H1 (cell line): ENCODE measurements at regions not wholly inside any gene's neighbourhood (a gene's known extent, or its start where the extent isn't known, plus 50 kb on each side); places are given as distances from the start of the nearest gene placed in this dataset.

Source experiments
- HDAC6 ChIP-seq: IDR thresholded peaks from one replicate; pipeline ENCODE4 v1.7.1; 2012; ENCODE audit warnings: low read depth, mild to moderate bottlenecking, inconsistent platforms, low read length, moderate library complexity
- KDM5A ChIP-seq: fragments of 200-600 bp; IDR thresholded peaks from 2 replicates; pipeline ENCODE4 v1.7.1; 2012; ENCODE audit warnings: mild to moderate bottlenecking, low read length, inconsistent platforms, mixed read lengths
- RAD21 ChIP-seq, 2 experiments: IDR thresholded peaks in 1 of 2; conservative IDR thresholded peaks in 1 of 2; 2 replicates each; pipeline ENCODE4 v1.6.1; 2011; ENCODE audit warnings: low read depth in 2 of 2, low read length in 2 of 2, improper control_type of control experiment in 1 of 2, inconsistent platforms in 1 of 2, mild to moderate bottlenecking in 1 of 2, moderate library complexity in 1 of 2
- TF ChIP-seq, protein P1 (sequence below): IDR thresholded peaks from 2 replicates; pipeline ENCODE4 v1.6.1; 2011; ENCODE audit warnings: low read depth, mild to moderate bottlenecking, low read length; ENCODE audit not compliant: insufficient read depth

DNA sequence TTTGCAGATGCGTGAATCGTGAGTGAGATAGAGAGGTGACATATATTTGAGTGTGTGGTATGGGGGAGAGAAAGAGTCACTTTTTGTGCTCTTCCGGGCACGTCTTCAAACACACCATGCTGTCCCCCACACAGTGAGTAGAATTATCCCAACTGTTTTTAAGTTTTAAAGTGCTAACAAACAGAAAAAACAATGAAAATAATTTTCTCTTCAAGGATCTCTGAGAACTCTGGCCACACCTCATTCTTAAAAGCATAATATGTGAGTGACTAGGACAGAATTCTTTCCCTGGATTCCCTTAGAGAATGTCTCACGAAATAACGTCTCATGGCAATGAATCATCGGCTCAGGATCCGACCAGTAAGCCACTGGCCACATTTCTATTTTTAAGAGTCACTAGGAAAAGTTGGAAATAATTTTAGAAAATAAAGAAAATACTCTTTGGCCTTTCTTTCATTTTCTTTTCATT lies 235.7 kb upstream of the ZNF217 start (continued):
- no peak for TF ChIP-seq RAD21 (IDR thresholded peaks at IDR 0.05 in 1 of 2, conservative IDR thresholded peaks at IDR 0.05 in 1 of 2; ENCODE audit: low read depth in 2 of 2, low read length in 2 of 2)
- no peak for TF ChIP-seq HDAC6
- no peak for TF ChIP-seq KDM5A
- TF ChIP-seq, protein P1, sequence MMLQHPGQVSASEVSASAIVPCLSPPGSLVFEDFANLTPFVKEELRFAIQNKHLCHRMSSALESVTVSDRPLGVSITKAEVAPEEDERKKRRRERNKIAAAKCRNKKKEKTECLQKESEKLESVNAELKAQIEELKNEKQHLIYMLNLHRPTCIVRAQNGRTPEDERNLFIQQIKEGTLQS: no peak
